GM03348 (cell line): ENCODE measurements at regions not wholly inside any gene's neighbourhood (a gene's known extent, or its start where the extent isn't known, plus 50 kb on each side); places are given as distances from the start of the nearest gene placed in this dataset.

Experiments
- DNase-seq: peaks from one replicate; pipeline ENCODE4 v3.0.0; 2012; ENCODE audit warnings: low spot score

- DNase-seq = peak; percentile 68
Observed at GRCh38 chr2:7812231-7812995, 869.4 kb upstream of the ID2 start.

GRCh38 chr2:7813541-7814292 lies 868.1 kb upstream of the ID2 start:
- DNase-seq = no peak

GRCh38 chr2:7815726-7816125 lies 866.1 kb upstream of the ID2 start:
- no peak for DNase-seq

GRCh38 chr2:7816233-7816632 lies 865.6 kb upstream of the ID2 start:
- DNase-seq = no peak

- no peak for DNase-seq
Observed at GRCh38 chr2:7816944-7817343, 864.9 kb upstream of the ID2 start.

GRCh38 chr2:7819316-7819715 lies 862.5 kb upstream of the ID2 start:
- no peak for DNase-seq

GRCh38 chr2:7819850-7820249 lies 862.0 kb upstream of the ID2 start:
- DNase-seq = no peak

GRCh38 chr2:7824211-7824610 lies 857.6 kb upstream of the ID2 start:
- no peak for DNase-seq

GRCh38 chr2:7825591-7826312 lies 856.1 kb upstream of the ID2 start:
- no peak for DNase-seq

- DNase-seq = no peak
Observed at GRCh38 chr2:7826656-7827055, 855.2 kb upstream of the ID2 start.

- DNase-seq = peak; percentile 17
Observed at GRCh38 chr2:7829241-7829640, 852.6 kb upstream of the ID2 start.

GRCh38 chr2:7830616-7831015 lies 851.2 kb upstream of the ID2 start:
- no peak for DNase-seq

GRCh38 chr2:7835151-7835550 lies 846.7 kb upstream of the ID2 start:
- DNase-seq = no peak

GRCh38 chr2:7835693-7836680 lies 845.9 kb upstream of the ID2 start:
- no peak for DNase-seq

- DNase-seq = no peak
Observed at GRCh38 chr2:7837237-7837760, 844.6 kb upstream of the ID2 start.

GRCh38 chr2:7838669-7839068 lies 843.2 kb upstream of the ID2 start:
- no peak for DNase-seq

GRCh38 chr2:7840651-7841380 lies 841.0 kb upstream of the ID2 start:
- no peak for DNase-seq

GRCh38 chr2:7841751-7842150 lies 840.1 kb upstream of the ID2 start:
- no peak for DNase-seq

GRCh38 chr2:7844414-7844965 lies 837.4 kb upstream of the ID2 start:
- peak; percentile 79 for DNase-seq

GRCh38 chr2:7845332-7845731 lies 836.5 kb upstream of the ID2 start:
- peak; percentile 86 for DNase-seq
